Ascending aorta (tissue), 2 donors: ENCODE measurements at regions not wholly inside any gene's neighbourhood (a gene's known extent, or its start where the extent isn't known, plus 50 kb on each side); places are given as distances from the start of the nearest gene placed in this dataset.

Source experiments
- DNase-seq, 2 donors: peaks; one replicate each; pipeline ENCODE4 v3.0.0-alpha.2; 2019; ENCODE audit warnings: low spot score in 2 of 2
- H3K27ac ChIP-seq, 2 donors: fragments of 200-600 bp; sonication (generic); one replicate each; pipeline ENCODE4 v1.5.1; 2016 to 2017; ENCODE audit warnings: mild to moderate bottlenecking in 1 of 2
- H3K27me3 ChIP-seq: fragments of 200-600 bp; sonication (generic); one replicate; pipeline ENCODE4 v1.5.1; 2017
- H3K36me3 ChIP-seq, 2 donors: fragments of 200-600 bp; sonication (generic); one replicate each; pipeline ENCODE4 v1.5.1; 2016
- H3K4me1 ChIP-seq, 2 donors: fragments of 200-600 bp; sonication (generic); one replicate each; pipeline ENCODE4 v1.5.1; 2016 to 2017; ENCODE audit warnings: mild to moderate bottlenecking in 1 of 2
- H3K4me3 ChIP-seq, 2 donors: fragments of 200-600 bp; sonication (generic); one replicate each; pipeline ENCODE4 v1.5.1; 2016 to 2017; ENCODE audit warnings: mild to moderate bottlenecking in 1 of 2
- H3K9me3 ChIP-seq, 2 donors: fragments of 200-600 bp; sonication (generic); one replicate each; pipeline ENCODE4 v1.5.1; 2016
- intact Hi-C: fragments of 100-400 bp; cut with DNase I; formaldehyde crosslinking; loops from one replicate; pipeline ENCODE4 v1.15.1; 2023
- TF ChIP-seq, protein P1 (sequence below), 3 experiments: fragments of 200-600 bp in 2 of 3; fragments of 450-650 bp in 1 of 3; sonication (generic) in 2 of 3; IDR thresholded peaks; one replicate each; pipeline ENCODE4 v1.5.1; 2016 to 2019; ENCODE audit warnings: antibody characterized with exemption in 3 of 3, mild to moderate bottlenecking in 1 of 3, moderate library complexity in 1 of 3

GRCh38 chr13:34249546-34250039 is 431.6 kb downstream of the RFC3 start:
- no peaks in the 10 kb centered on the region for H3K36me3 ChIP-seq
- intact Hi-C loops = loop anchor here (10.0 kb wide), 1 partner anchor 145 kb away; no protein-coding TSS in a partner anchor
- H3K27me3 ChIP-seq = no peaks in the 10 kb centered on the region
- H3K9me3 ChIP-seq = no peaks in the 10 kb centered on the region
- no peak overlapping the region for H3K27ac ChIP-seq
- no peaks in the 10 kb centered on the region for H3K4me1 ChIP-seq
- DNase-seq = no peak
- TF ChIP-seq, protein P1, sequence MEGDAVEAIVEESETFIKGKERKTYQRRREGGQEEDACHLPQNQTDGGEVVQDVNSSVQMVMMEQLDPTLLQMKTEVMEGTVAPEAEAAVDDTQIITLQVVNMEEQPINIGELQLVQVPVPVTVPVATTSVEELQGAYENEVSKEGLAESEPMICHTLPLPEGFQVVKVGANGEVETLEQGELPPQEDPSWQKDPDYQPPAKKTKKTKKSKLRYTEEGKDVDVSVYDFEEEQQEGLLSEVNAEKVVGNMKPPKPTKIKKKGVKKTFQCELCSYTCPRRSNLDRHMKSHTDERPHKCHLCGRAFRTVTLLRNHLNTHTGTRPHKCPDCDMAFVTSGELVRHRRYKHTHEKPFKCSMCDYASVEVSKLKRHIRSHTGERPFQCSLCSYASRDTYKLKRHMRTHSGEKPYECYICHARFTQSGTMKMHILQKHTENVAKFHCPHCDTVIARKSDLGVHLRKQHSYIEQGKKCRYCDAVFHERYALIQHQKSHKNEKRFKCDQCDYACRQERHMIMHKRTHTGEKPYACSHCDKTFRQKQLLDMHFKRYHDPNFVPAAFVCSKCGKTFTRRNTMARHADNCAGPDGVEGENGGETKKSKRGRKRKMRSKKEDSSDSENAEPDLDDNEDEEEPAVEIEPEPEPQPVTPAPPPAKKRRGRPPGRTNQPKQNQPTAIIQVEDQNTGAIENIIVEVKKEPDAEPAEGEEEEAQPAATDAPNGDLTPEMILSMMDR (IDR thresholded peaks at IDR 0.05) = no peak
- no peak overlapping the region for H3K4me3 ChIP-seq

GRCh38 chr13:34250151-34250670 is 432.3 kb downstream of the RFC3 start:
- TF ChIP-seq, protein P1 (IDR thresholded peaks at IDR 0.05) = no peak
- intact Hi-C loops = no loop called here
- no peak for DNase-seq
- Histone ChIP-seq H3K27ac (no peak overlapping the region), H3K36me3 (no peaks in the 10 kb centered on the region), H3K4me1 (no peaks in the 10 kb centered on the region), H3K9me3 (no peaks in the 10 kb centered on the region), H3K27me3 (no peaks in the 10 kb centered on the region), H3K4me3 (no peak overlapping the region)

GRCh38 chr13:34254366-34254765 is 436.4 kb downstream of the RFC3 start:
- H3K4me1 ChIP-seq = no peaks in the 10 kb centered on the region
- no peak overlapping the region for H3K27ac ChIP-seq
- H3K9me3 ChIP-seq = no peaks in the 10 kb centered on the region
- no peak for DNase-seq
- H3K4me3 ChIP-seq = no peak overlapping the region
- no peaks in the 10 kb centered on the region for H3K36me3 ChIP-seq
- intact Hi-C loops = no loop called here
- no peaks in the 10 kb centered on the region for H3K27me3 ChIP-seq
- TF ChIP-seq, protein P1 (IDR thresholded peaks at IDR 0.05) = no peak

DNA sequence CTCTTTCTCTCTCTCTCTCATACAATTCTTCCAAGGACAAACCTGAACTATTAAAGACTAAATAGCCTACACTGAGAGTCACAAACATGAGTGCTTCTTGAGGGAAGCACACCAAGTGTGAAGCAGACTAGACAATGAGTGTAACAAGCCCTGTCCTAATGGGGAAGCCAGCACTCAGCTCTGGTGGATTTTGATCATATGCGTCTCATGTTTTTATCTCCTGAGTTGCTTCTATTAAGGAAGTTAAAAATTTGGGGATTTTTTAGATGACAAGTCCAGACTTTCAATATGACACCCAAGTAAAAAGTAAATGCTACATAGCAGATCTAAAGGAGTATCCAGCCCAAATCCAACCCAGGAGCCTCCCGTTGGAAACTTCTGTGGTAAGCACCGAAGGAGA is 437.8 kb downstream of the RFC3 start:
- Histone ChIP-seq H3K27me3 (no peaks in the 10 kb centered on the region), H3K4me3 (no peak overlapping the region), H3K36me3 (no peaks in the 10 kb centered on the region), H3K27ac (no peak overlapping the region), H3K4me1 (no peaks in the 10 kb centered on the region), H3K9me3 (no peaks in the 10 kb centered on the region)
- TF ChIP-seq, protein P1 (IDR thresholded peaks at IDR 0.05) = no peak
- DNase-seq = no peak
- intact Hi-C loops = no loop called here

DNA sequence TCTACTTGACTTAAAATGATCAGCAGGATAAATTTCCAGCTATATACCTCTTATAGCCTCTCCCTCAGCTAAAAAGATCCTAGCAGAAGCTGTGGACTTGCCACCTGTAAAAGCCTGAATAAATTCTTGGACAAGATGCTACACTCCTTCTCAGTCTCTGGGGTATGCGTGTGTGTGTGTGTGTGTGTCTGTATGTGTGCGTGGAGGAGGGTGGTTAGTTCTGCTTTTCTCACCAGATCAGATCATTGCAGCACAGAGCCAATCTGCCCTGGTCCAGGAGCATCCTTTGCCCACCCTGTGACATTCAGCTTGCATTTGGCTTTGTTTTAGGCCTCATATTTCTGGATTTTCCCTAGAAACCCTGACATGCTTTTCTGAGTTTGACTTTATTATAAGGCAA is 438.3 kb downstream of the RFC3 start:
- no peaks in the 10 kb centered on the region for H3K36me3 ChIP-seq
- no peak overlapping the region for H3K27ac ChIP-seq
- intact Hi-C loops = no loop called here
- TF ChIP-seq, protein P1 (IDR thresholded peaks at IDR 0.05) = no peak
- no peaks in the 10 kb centered on the region for H3K9me3 ChIP-seq
- no peaks in the 10 kb centered on the region for H3K27me3 ChIP-seq
- no peak for DNase-seq
- no peak overlapping the region for H3K4me3 ChIP-seq
- no peaks in the 10 kb centered on the region for H3K4me1 ChIP-seq

GRCh38 chr13:34257966-34258365 is 440.0 kb downstream of the RFC3 start:
- TF ChIP-seq, protein P1 (IDR thresholded peaks at IDR 0.05) = no peak
- no peak overlapping the region for H3K4me3 ChIP-seq
- intact Hi-C loops = no loop called here
- no peaks in the 10 kb centered on the region for H3K27me3 ChIP-seq
- DNase-seq = no peak
- H3K9me3 ChIP-seq = no peaks in the 10 kb centered on the region
- no peak overlapping the region for H3K27ac ChIP-seq
- no peaks in the 10 kb centered on the region for H3K36me3 ChIP-seq
- no peaks in the 10 kb centered on the region for H3K4me1 ChIP-seq
